ENCODE measurements at regions not wholly inside any gene's neighbourhood (a gene's known extent, or its start where the extent isn't known, plus 50 kb on each side); places are given as distances from the start of the nearest gene placed in this dataset.

- Histone ChIP-seq H3K4me3 (ENCODE audit: low read length) (no peak overlapping the region), H3K9ac (ENCODE audit: low read length) (no peak overlapping the region), H3K27me3 (ENCODE audit: control insufficient read depth, insufficient read depth, low read length) (no peaks in the 10 kb centered on the region), H3K36me3 (ENCODE audit: control insufficient read depth, insufficient read depth, low read length) (no peaks in the 10 kb centered on the region), H3K27ac (ENCODE audit: low read depth, low read length) (no peak overlapping the region), H3K4me1 (ENCODE audit: control insufficient read depth, insufficient read depth, low read length) (no peaks in the 10 kb centered on the region)
Measured at GRCh38 chr11:119512369-119512768, 89.4 kb upstream of the THY1 start.

DNA sequence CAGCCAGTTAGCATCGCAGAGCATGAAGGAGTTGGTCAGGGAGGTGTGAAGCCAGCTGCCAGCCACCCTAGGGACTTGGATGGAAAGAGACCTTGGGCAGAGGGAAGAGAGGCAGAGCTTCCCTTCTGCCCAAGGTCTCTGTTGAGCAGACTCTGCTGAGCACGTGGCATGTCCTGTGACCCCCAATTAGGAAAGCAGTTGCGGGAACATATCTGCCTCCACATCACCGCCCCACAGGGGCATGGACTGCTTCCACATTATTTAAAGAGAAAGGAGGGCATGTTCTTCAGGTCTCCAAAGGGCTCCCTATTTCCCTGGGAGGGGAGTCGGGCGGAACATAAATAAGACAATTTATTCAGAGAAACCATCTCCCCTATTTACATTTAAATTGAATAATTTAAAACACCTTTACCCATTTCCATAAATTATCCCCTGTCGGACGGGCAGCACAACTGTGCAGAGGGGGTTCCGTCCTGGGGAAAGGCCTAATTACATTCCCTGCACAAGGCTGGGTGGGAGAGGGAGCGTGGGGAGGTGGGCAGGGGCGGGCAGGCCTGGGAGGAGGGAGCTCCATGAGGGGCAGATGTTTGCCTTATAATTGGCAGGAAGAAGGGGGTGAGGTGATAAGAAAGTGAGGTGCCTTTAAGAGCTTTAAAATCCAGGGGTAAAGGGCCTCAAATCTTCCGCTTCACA lies 88.8 kb upstream of the THY1 start:
- H3K27me3 ChIP-seq (ENCODE audit: control insufficient read depth, insufficient read depth, low read length) = no peaks in the 10 kb centered on the region
- no peak overlapping the region for H3K27ac ChIP-seq (ENCODE audit: low read depth, low read length)
- H3K4me3 ChIP-seq (ENCODE audit: low read length) = no peak overlapping the region
- H3K9ac ChIP-seq (ENCODE audit: low read length) = no peak overlapping the region
- H3K4me1 ChIP-seq (ENCODE audit: control insufficient read depth, insufficient read depth, low read length) = no peaks in the 10 kb centered on the region
- H3K36me3 ChIP-seq (ENCODE audit: control insufficient read depth, insufficient read depth, low read length) = no peaks in the 10 kb centered on the region

- Histone ChIP-seq H3K4me1 (ENCODE audit: control insufficient read depth, insufficient read depth, low read length) (no peaks in the 10 kb centered on the region), H3K9ac (ENCODE audit: low read length) (no peak overlapping the region), H3K27ac (ENCODE audit: low read depth, low read length) (no peak overlapping the region), H3K27me3 (ENCODE audit: control insufficient read depth, insufficient read depth, low read length) (no peaks in the 10 kb centered on the region), H3K4me3 (ENCODE audit: low read length) (no peak overlapping the region), H3K36me3 (ENCODE audit: control insufficient read depth, insufficient read depth, low read length) (no peaks in the 10 kb centered on the region)
Measured at GRCh38 chr11:119509969-119510401, 87.0 kb upstream of the THY1 start.

DNA sequence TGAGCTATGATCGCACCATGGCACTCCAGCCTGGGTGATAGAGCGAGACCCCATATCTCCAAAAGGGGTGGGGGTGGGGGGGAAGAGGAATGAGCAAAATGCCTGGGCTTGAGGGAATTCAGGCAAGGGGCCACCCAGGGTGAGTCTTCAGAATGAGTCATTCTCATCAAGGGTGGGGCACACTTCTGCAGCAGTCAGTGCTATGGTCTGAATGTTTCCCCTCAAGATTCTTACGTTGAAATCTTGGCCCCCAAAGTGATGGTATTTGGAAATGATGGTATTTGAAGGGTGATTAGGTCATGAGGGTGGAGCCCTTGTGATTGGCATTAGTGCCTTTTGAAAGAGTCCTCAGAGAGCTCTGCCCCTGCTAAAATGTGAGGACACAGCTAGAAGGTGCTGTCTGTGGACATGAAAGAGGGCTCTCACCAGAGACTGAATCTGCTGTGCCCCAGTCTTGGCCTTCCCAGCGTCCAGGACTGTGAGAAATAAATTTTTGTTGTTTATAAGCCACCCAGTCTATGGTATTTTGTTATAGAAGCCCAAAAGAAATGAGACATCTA lies 86.4 kb upstream of the THY1 start:
- Histone ChIP-seq H3K27ac (ENCODE audit: low read depth, low read length) (no peak overlapping the region), H3K36me3 (ENCODE audit: control insufficient read depth, insufficient read depth, low read length) (no peaks in the 10 kb centered on the region), H3K9ac (ENCODE audit: low read length) (no peak overlapping the region), H3K4me1 (ENCODE audit: control insufficient read depth, insufficient read depth, low read length) (no peaks in the 10 kb centered on the region), H3K4me3 (ENCODE audit: low read length) (no peak overlapping the region), H3K27me3 (ENCODE audit: control insufficient read depth, insufficient read depth, low read length) (no peaks in the 10 kb centered on the region)

GRCh38 chr11:119506436-119506835 lies 83.5 kb upstream of the THY1 start:
- H3K27me3 ChIP-seq (ENCODE audit: control insufficient read depth, insufficient read depth, low read length) = no peaks in the 10 kb centered on the region
- no peaks in the 10 kb centered on the region for H3K4me1 ChIP-seq (ENCODE audit: control insufficient read depth, insufficient read depth, low read length)
- no peak overlapping the region for H3K27ac ChIP-seq (ENCODE audit: low read depth, low read length)
- no peak overlapping the region for H3K9ac ChIP-seq (ENCODE audit: low read length)
- H3K4me3 ChIP-seq (ENCODE audit: low read length) = no peak overlapping the region
- H3K36me3 ChIP-seq (ENCODE audit: control insufficient read depth, insufficient read depth, low read length) = no peaks in the 10 kb centered on the region

GRCh38 chr11:119505861-119506260 lies 82.9 kb upstream of the THY1 start:
- no peak overlapping the region for H3K27ac ChIP-seq (ENCODE audit: low read depth, low read length)
- H3K27me3 ChIP-seq (ENCODE audit: control insufficient read depth, insufficient read depth, low read length) = no peaks in the 10 kb centered on the region
- H3K9ac ChIP-seq (ENCODE audit: low read length) = no peak overlapping the region
- H3K4me1 ChIP-seq (ENCODE audit: control insufficient read depth, insufficient read depth, low read length) = no peaks in the 10 kb centered on the region
- no peak overlapping the region for H3K4me3 ChIP-seq (ENCODE audit: low read length)
- H3K36me3 ChIP-seq (ENCODE audit: control insufficient read depth, insufficient read depth, low read length) = no peaks in the 10 kb centered on the region

- H3K27me3 ChIP-seq (ENCODE audit: control insufficient read depth, insufficient read depth, low read length) = no peaks in the 10 kb centered on the region
- no peaks in the 10 kb centered on the region for H3K4me1 ChIP-seq (ENCODE audit: control insufficient read depth, insufficient read depth, low read length)
- H3K9ac ChIP-seq (ENCODE audit: low read length) = no peak overlapping the region
- H3K4me3 ChIP-seq (ENCODE audit: low read length) = no peak overlapping the region
- H3K36me3 ChIP-seq (ENCODE audit: control insufficient read depth, insufficient read depth, low read length) = no peaks in the 10 kb centered on the region
- H3K27ac ChIP-seq (ENCODE audit: low read depth, low read length) = no peak overlapping the region
Measured at GRCh38 chr11:119505071-119505470, 82.1 kb upstream of the THY1 start.

DNA sequence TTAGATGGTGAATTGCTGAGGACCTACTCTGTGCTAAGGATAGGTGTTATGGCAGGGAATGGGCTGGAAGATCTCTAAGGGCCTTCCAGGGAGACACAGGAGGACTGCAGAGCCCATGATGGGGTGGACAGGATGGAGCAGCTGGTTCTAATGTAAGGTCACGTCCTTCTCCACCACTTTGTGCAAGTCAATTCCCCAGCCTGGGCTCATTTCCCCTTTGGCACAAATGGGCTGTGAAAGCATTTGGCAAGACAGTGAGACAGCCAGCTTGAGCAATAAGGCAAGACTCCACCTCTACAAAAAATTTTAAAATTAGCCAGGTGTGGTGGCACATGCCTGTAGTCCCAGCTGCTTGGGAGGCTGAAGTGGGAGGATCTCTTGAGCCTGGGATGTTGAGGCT lies 81.4 kb upstream of the THY1 start:
- Histone ChIP-seq H3K27ac (ENCODE audit: low read depth, low read length) (no peak overlapping the region), H3K9ac (ENCODE audit: low read length) (no peak overlapping the region), H3K4me1 (ENCODE audit: control insufficient read depth, insufficient read depth, low read length) (no peaks in the 10 kb centered on the region), H3K36me3 (ENCODE audit: control insufficient read depth, insufficient read depth, low read length) (no peaks in the 10 kb centered on the region), H3K4me3 (ENCODE audit: low read length) (no peak overlapping the region), H3K27me3 (ENCODE audit: control insufficient read depth, insufficient read depth, low read length) (no peaks in the 10 kb centered on the region)

GRCh38 chr11:119501777-119502405 lies 78.9 kb upstream of the THY1 start:
- no peaks in the 10 kb centered on the region for H3K36me3 ChIP-seq (ENCODE audit: control insufficient read depth, insufficient read depth, low read length)
- H3K4me3 ChIP-seq (ENCODE audit: low read length) = no peak overlapping the region
- H3K27me3 ChIP-seq (ENCODE audit: control insufficient read depth, insufficient read depth, low read length) = no peaks in the 10 kb centered on the region
- H3K4me1 ChIP-seq (ENCODE audit: control insufficient read depth, insufficient read depth, low read length) = no peaks in the 10 kb centered on the region
- H3K27ac ChIP-seq (ENCODE audit: low read depth, low read length) = no peak overlapping the region
- no peak overlapping the region for H3K9ac ChIP-seq (ENCODE audit: low read length)

GRCh38 chr11:119497717-119498116 lies 74.7 kb upstream of the THY1 start:
- no peaks in the 10 kb centered on the region for H3K27me3 ChIP-seq (ENCODE audit: control insufficient read depth, insufficient read depth, low read length)
- H3K36me3 ChIP-seq (ENCODE audit: control insufficient read depth, insufficient read depth, low read length) = no peaks in the 10 kb centered on the region
- H3K4me3 ChIP-seq (ENCODE audit: low read length) = no peak overlapping the region
- H3K27ac ChIP-seq (ENCODE audit: low read depth, low read length) = no peak overlapping the region
- no peak overlapping the region for H3K9ac ChIP-seq (ENCODE audit: low read length)
- H3K4me1 ChIP-seq (ENCODE audit: control insufficient read depth, insufficient read depth, low read length) = no peaks in the 10 kb centered on the region

- Histone ChIP-seq H3K4me1 (ENCODE audit: control insufficient read depth, insufficient read depth, low read length) (no peaks in the 10 kb centered on the region), H3K9ac (ENCODE audit: low read length) (no peak overlapping the region), H3K27me3 (ENCODE audit: control insufficient read depth, insufficient read depth, low read length) (no peaks in the 10 kb centered on the region), H3K27ac (ENCODE audit: low read depth, low read length) (no peak overlapping the region), H3K36me3 (ENCODE audit: control insufficient read depth, insufficient read depth, low read length) (no peaks in the 10 kb centered on the region), H3K4me3 (ENCODE audit: low read length) (no peak overlapping the region)
Measured at GRCh38 chr11:119496997-119497396, 74.0 kb upstream of the THY1 start.

GRCh38 chr11:119496469-119496868 lies 73.5 kb upstream of the THY1 start:
- Histone ChIP-seq H3K27me3 (ENCODE audit: control insufficient read depth, insufficient read depth, low read length) (no peaks in the 10 kb centered on the region), H3K27ac (ENCODE audit: low read depth, low read length) (no peak overlapping the region), H3K4me3 (ENCODE audit: low read length) (no peak overlapping the region), H3K36me3 (ENCODE audit: control insufficient read depth, insufficient read depth, low read length) (no peaks in the 10 kb centered on the region), H3K9ac (ENCODE audit: low read length) (no peak overlapping the region), H3K4me1 (ENCODE audit: control insufficient read depth, insufficient read depth, low read length) (no peaks in the 10 kb centered on the region)

DNA sequence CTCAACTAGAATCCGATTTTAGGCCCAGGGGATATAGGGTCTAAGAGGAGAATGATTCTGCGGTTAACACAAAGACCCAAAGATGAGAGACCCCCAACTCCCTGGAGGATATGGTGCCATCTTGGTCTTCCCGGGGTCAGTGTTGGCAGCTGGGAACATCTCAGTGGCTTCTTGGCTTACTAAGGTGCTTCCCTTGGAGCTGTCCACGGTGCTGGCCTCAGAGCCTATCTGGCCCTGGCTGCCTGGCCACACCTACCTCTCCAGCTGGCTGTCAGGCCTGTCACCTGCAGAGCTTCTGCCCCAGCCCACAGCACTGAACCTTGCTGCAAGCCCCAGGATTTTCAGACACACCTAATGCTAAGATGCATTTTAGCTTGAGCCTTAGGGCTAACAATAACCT lies 70.7 kb upstream of the THY1 start:
- Histone ChIP-seq H3K4me1 (ENCODE audit: control insufficient read depth, insufficient read depth, low read length) (no peaks in the 10 kb centered on the region), H3K4me3 (ENCODE audit: low read length) (no peak overlapping the region), H3K27me3 (ENCODE audit: control insufficient read depth, insufficient read depth, low read length) (no peaks in the 10 kb centered on the region), H3K36me3 (ENCODE audit: control insufficient read depth, insufficient read depth, low read length) (no peaks in the 10 kb centered on the region), H3K9ac (ENCODE audit: low read length) (no peak overlapping the region), H3K27ac (ENCODE audit: low read depth, low read length) (no peak overlapping the region)

All from rectal smooth muscle tissue (tissue), 1 donor.